HG02870 (cell line): ENCODE measurements at regions not wholly inside any gene's neighbourhood (a gene's known extent, or its start where the extent isn't known, plus 50 kb on each side); places are given as distances from the start of the nearest gene placed in this dataset.
"Not testable (repeated sequence)": the region's sequence is repeated elsewhere in the genome, so short reads cannot be mapped to it uniquely, and the experiment has no call there.

Experiments used
- ATAC-seq: cut with Tn5 transposase; IDR thresholded peaks from one replicate; pipeline ENCODE4 v1.9.1; 2021; ENCODE audit warnings: mild to moderate bottlenecking, moderate library complexity; ENCODE audit not compliant: unreplicated experiment

- no peak for ATAC-seq
These were observed 52.5 kb upstream of the FOXN3 start for GRCh38 chr14:89469210-89470198.

- no peak for ATAC-seq
These were observed 51.5 kb upstream of the FOXN3 start for GRCh38 chr14:89468566-89468965.

GRCh38 chr14:89468030-89468429 is 51.0 kb upstream of the FOXN3 start:
- ATAC-seq, result not testable (repeated sequence)

GRCh38 chr14:89466944-89467343 is 49.9 kb upstream of the FOXN3 start:
- no peak for ATAC-seq
